Type B pancreatic cell (in vitro differentiated cells): ENCODE measurements at regions not wholly inside any gene's neighbourhood (a gene's known extent, or its start where the extent isn't known, plus 50 kb on each side); places are given as distances from the start of the nearest gene placed in this dataset.
A peak's percentile ranks its signal among the peaks of the same experiment; 100 is the strongest.

ENCODE experiments used
- DNase-seq: peaks from one replicate; pipeline ENCODE4 v3.0.0; 2021; ENCODE audit warnings: mixed read lengths; ENCODE audit not compliant: unreplicated experiment; ENCODE audit errors: extremely low spot score
- H3K27ac Mint-ChIP-seq: 2 replicates; pipeline ENCODE4 v1.8.0; 2021; ENCODE audit warnings: mild to moderate bottlenecking, mixed read lengths
- H3K27me3 Mint-ChIP-seq: 2 replicates; pipeline ENCODE4 v1.8.0; 2021; ENCODE audit warnings: mixed read lengths
- H3K36me3 Mint-ChIP-seq: 2 replicates; pipeline ENCODE4 v1.8.0; 2021; ENCODE audit warnings: mixed read lengths
- H3K4me1 Mint-ChIP-seq: one replicate; pipeline ENCODE4 v1.8.0; 2021; ENCODE audit warnings: mixed read lengths; ENCODE audit not compliant: unreplicated experiment
- H3K4me3 Mint-ChIP-seq: 2 replicates; pipeline ENCODE4 v1.8.0; 2021; ENCODE audit warnings: mild to moderate bottlenecking, mixed read lengths
- H3K9me3 Mint-ChIP-seq: 2 replicates; pipeline ENCODE4 v1.8.0; 2021; ENCODE audit warnings: mixed read lengths
- TF ChIP-seq, protein P1 (sequence below): fragments of 200-600 bp; sonication (generic); conservative IDR thresholded peaks from 2 replicates; pipeline ENCODE4 v1.5.0; 2021; ENCODE audit warnings: antibody characterized with exemption, mild to moderate bottlenecking

DNA sequence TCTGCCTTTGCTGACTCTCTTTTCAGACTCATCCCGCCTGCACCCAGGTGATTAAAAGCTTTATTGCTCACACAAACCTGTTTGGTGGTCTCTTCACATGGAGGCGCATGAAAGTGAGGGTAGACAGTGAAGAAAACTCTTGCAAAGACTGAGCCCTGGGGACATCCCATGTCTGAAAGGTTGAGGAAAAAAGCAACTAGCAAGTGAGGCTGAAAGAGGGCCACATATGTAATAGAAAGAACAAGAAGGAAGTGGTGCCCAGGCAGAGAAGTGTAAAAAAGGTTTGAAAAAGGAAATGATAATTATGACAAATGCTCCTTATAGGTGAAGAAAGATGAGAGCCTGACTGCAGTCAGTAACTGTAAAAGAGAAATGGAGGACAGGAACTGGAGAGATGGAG lies 115.9 kb upstream of the NEK7 start:
- H3K36me3 Mint-ChIP-seq = no peaks in the 10 kb centered on the region
- H3K4me3 Mint-ChIP-seq = no peak overlapping the region
- no peak overlapping the region for H3K27ac Mint-ChIP-seq
- no peaks in the 10 kb centered on the region for H3K9me3 Mint-ChIP-seq
- TF ChIP-seq, protein P1, sequence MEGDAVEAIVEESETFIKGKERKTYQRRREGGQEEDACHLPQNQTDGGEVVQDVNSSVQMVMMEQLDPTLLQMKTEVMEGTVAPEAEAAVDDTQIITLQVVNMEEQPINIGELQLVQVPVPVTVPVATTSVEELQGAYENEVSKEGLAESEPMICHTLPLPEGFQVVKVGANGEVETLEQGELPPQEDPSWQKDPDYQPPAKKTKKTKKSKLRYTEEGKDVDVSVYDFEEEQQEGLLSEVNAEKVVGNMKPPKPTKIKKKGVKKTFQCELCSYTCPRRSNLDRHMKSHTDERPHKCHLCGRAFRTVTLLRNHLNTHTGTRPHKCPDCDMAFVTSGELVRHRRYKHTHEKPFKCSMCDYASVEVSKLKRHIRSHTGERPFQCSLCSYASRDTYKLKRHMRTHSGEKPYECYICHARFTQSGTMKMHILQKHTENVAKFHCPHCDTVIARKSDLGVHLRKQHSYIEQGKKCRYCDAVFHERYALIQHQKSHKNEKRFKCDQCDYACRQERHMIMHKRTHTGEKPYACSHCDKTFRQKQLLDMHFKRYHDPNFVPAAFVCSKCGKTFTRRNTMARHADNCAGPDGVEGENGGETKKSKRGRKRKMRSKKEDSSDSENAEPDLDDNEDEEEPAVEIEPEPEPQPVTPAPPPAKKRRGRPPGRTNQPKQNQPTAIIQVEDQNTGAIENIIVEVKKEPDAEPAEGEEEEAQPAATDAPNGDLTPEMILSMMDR = no peak
- no peaks in the 10 kb centered on the region for H3K27me3 Mint-ChIP-seq
- H3K4me1 Mint-ChIP-seq = no peaks in the 10 kb centered on the region
- no peak for DNase-seq

DNA sequence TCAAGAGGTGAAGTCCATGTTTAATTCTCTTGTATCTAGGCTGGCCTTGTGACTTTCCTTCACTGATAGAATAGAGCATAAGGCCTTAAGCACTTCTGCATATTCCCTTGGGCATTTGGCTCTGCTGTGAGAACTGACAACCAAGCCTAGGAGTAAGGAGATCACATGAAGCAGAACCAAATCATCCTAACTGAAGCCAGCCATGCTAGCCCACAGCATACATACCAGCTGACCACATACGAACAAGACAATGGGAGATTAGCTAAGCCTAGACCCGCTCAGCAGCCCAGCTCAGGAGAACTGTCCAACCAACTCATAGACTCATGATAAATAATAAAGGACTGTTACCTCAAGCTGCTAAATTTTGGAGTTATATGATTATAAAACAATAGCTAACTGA lies 114.6 kb upstream of the NEK7 start:
- no peak for DNase-seq
- no peaks in the 10 kb centered on the region for H3K36me3 Mint-ChIP-seq

GRCh38 chr1:198047913-198048312 lies 108.9 kb upstream of the NEK7 start:
- H3K27me3 Mint-ChIP-seq = no peaks in the 10 kb centered on the region
- DNase-seq = no peak
- H3K9me3 Mint-ChIP-seq = no peaks in the 10 kb centered on the region
- no peaks in the 10 kb centered on the region for H3K4me1 Mint-ChIP-seq
- H3K36me3 Mint-ChIP-seq = no peaks in the 10 kb centered on the region
- no peak overlapping the region for H3K27ac Mint-ChIP-seq
- TF ChIP-seq, protein P1 = no peak
- H3K4me3 Mint-ChIP-seq = no peak overlapping the region

More for the DNA sequence above, 114.6 kb upstream of the NEK7 start:
- no peak overlapping the region for H3K4me3 Mint-ChIP-seq
- H3K4me1 Mint-ChIP-seq = no peaks in the 10 kb centered on the region
- no peaks in the 10 kb centered on the region for H3K9me3 Mint-ChIP-seq
- TF ChIP-seq, protein P1 = no peak
- no peaks in the 10 kb centered on the region for H3K27me3 Mint-ChIP-seq
- no peak overlapping the region for H3K27ac Mint-ChIP-seq

DNA sequence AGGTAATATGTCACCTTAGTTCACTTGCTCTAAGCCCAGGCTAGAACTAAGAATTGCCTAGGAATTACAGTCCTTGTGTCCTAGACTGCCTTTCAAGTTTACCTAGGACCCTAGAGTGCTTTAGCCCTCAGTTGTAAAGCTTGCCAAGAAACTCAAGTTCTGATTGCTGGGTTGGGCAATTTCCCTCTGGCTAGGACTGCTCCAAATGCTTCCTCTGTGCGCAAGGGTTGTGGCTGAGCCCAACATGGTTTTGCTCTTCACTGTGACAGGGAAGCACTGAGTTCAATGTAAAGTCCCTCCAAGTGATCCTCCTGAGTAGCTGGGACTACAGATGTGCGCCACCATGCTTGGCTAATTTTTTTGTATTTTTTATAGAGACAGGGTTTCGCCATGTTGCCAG lies 102.3 kb upstream of the NEK7 start:
- Mint-ChIP-seq H3K36me3 (no peaks in the 10 kb centered on the region), H3K9me3 (no peaks in the 10 kb centered on the region), H3K4me3 (no peak overlapping the region), H3K4me1 (no peaks in the 10 kb centered on the region), H3K27me3 (no peaks in the 10 kb centered on the region), H3K27ac (no peak overlapping the region)
- no peak for DNase-seq
- TF ChIP-seq, protein P1 = no peak

GRCh38 chr1:198056255-198056654 lies 100.5 kb upstream of the NEK7 start:
- H3K27ac Mint-ChIP-seq = no peak overlapping the region

More at GRCh38 chr1:198056255-198056654, 100.5 kb upstream of the NEK7 start:
- Mint-ChIP-seq H3K4me1 (no peaks in the 10 kb centered on the region), H3K9me3 (no peaks in the 10 kb centered on the region), H3K27me3 (no peaks in the 10 kb centered on the region), H3K4me3 (no peak overlapping the region), H3K36me3 (no peaks in the 10 kb centered on the region)
- no peak for DNase-seq
- TF ChIP-seq, protein P1 = peak; percentile 31
